Skin of body (tissue), 1 donor: ENCODE measurements at regions not wholly inside any gene's neighbourhood (a gene's known extent, or its start where the extent isn't known, plus 50 kb on each side); places are given as distances from the start of the nearest gene placed in this dataset.
"Not testable (repeated sequence)": the region's sequence is repeated elsewhere in the genome, so short reads cannot be mapped to it uniquely, and the experiment has no call there.

Source experiments
- DNase-seq: peaks from one replicate; lab custom pipeline; 2025; lab: John Stamatoyannopoulos, UW

GRCh38 chr1:213585402-213585801 is 402.4 kb upstream of the PROX1 start:
- DNase-seq: no peak

- no peak for DNase-seq
These were observed 401.7 kb upstream of the PROX1 start for GRCh38 chr1:213585959-213586586.

DNA sequence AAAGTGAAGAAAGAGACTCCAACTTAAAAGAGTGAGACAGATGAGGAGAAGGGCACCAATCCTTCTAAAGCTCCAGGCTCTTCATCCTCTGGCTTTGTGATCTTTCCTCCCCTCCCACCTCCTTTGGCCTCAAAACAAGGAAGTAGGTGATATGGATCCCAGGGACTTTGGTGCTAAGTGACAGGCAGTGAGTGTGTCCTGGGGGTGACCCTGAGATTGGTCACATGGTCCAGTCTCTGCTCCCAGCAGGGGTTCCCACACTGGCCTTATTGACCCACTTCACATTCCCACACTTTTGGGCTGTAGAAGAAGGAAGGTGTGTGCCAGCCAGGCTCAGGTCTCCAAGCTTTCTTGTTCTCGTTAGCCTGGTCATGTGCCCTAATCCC is 401.2 kb upstream of the PROX1 start:
- DNase-seq: no peak

DNA sequence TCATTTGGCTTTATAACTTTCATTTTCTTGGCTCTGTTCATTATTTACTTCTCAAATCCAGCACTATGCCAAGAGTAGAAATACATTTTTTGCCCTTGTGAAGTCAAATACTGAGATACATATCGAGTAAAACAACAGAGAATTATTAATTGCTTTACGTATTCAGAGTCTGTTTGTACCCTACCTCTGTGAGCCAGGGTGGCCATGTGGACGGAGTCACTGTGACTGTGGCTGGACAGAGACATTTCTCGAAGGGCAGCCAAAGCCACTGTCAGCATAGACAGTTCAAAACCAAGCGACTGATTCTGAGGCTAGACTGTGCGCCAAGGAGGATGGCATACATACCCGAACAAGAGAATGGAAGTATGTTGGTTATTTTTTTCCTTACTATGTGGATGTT is 391.0 kb upstream of the PROX1 start:
- no peak for DNase-seq

DNA sequence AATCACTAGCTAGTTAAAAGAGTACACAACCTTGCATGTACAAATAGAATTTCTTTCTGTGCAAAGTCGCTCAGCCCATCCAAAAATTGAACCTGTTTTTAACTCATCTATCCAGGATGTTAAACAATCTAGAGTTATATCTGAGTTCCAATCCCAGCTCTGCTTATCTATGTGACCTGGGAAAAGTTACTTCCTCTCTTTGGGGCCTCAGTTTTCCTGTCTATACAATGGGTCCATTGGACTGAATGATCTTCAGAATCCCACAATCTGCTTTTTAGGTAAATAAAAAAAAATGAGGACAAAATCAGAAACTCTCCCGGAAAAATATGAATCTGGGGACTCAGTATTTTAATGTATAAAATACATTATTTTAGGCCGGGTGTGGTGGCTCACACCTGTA is 389.5 kb upstream of the PROX1 start:
- no peak for DNase-seq

GRCh38 chr1:213600879-213601278 is 386.9 kb upstream of the PROX1 start:
- no peak for DNase-seq

DNA sequence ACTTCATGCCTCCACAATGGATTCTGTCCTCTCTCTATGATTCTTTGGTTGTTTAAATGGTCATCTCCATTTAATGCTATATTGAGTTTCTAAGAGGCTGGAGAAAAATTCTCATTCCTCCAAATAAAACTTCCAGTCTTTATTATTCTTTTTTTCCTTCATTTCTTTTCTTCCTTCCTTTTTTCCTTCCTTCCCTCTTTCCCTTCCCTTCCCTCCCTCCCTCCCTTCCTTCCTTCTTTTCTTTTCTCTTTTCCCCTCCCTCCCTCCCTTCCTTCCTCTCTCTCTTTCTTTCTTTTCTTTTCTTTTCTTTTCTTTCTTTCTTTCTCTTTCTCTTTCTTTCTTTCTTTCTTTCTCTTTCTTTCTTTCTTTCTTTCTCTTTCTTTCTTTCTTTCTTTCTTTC is 386.1 kb upstream of the PROX1 start:
- not testable (repeated sequence) for DNase-seq

GRCh38 chr1:213602796-213603486 is 384.8 kb upstream of the PROX1 start:
- no peak for DNase-seq

DNA sequence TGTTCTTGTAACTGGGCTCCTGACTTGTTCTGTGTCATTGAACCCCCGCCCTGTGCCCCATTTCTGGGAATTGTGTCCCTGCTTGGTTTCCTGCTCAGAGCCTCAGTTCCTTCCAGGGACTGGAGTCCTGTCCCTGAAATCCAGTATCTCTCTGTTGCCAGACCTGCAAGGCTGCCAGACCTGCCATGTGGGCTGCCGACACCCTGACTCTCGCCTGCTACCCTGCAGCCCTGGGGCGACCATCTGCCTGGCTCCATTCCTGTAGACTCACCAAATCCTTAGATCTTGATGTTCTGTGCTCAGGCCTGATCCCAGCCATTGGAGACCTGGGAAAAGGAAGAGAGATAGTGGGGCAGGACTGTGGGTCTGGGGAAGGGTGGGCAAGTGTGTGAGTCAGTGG is 383.3 kb upstream of the PROX1 start:
- no peak for DNase-seq

GRCh38 chr1:213605732-213606131 is 382.0 kb upstream of the PROX1 start:
- DNase-seq: no peak

DNA sequence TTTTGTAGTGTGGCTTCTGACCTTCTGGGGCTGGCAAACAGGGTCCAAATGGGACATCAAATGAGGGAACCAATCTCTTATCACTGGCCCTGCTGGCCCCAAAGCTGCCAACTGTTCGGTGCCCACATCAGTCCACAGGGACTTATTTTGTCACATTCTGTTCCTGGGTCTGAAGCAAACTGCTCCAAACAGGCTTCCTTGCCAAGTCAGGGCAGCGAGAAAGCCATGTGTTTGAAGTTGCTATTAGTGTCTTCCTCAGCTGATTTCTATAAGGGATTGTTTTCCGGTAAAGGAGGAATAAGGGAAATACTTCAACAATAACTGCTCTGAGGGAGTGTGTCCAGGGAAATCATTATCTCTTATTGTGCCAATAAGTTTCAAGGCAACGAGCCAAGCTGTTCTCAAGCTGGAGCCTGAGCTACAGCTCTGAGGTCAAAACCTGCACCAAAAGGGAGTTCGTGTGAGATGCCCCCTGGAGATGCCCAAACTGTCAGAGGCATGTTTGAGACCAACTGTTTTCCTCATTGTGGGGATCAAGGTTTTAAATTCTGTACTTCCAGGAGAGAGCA is 381.4 kb upstream of the PROX1 start:
- no peak for DNase-seq

DNA sequence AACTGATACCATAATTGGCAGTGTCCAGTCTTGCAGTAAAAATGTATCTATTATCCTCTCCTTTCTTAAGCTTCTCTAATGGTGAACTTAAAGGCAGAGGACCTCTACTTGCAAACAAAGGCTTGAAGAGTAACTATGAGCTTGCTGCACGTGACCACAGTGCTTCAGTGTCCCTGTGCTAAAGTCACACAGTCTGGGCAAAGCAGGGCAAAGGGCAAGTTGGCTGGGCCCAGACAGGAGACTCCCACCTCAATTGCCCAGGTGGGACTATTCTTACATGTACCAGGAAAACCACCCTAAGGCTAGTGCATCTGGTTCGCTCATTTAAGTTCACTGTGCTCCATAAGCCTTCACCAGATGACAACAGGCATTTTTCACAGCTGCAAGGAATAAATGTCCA is 374.2 kb upstream of the PROX1 start:
- no peak for DNase-seq

GRCh38 chr1:213615226-213615916 is 372.4 kb upstream of the PROX1 start:
- DNase-seq: no peak

DNA sequence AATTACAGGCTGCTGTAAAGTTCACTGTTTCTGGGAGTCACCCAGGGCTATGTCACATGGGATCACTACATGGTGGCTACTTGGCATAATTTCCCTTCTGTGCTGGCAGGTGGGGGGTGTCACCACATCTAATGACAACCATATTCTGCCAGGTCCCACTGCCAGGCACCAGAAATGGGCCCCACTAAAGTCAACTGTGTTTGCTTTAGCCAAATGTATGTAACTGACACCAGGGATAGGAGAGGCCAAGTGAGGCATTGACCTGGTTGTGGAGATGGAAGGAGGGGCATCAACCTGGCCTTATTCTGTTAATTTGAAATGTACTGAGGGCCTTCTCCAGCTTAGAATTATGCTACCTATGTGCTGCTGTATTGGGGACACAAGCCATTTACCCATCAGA is 370.6 kb upstream of the PROX1 start:
- no peak for DNase-seq

DNA sequence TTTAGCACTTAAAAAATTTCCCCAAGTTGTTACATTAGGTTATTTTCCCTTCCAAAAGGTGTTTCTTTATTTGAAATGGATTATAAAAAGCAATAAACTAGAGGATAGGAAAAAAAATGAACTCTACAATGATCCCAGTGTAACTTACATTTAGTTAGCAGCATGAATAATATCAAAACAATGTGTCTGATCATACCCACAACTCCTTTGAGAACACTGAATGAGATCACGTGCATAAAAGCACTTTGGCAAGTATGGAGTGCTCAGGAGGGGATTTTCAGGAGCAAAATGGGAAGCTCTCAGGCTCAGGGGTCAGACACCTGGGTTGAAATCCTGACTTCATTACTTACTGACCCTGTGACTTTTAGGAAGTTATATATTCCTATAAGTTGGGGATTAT is 369.7 kb upstream of the PROX1 start:
- DNase-seq: no peak

DNA sequence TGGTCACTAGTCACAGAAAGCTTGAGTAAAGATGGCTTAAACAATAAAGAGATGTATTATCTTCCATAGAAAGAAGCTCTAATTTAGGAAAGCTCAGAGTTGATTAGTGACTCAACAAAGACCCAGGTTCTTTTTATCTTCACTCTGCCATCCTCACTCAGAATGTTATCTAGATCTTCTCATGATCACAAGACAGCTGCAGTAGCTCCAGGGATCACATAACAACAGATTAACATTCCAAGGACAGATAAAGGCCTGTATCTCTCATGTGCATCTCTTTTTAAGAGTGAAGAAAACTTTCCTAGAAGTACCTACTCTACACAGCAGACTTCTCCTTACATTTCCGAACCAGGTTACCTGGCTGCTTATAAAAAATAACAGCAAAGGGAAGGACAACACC is 368.7 kb upstream of the PROX1 start:
- DNase-seq: no peak

DNA sequence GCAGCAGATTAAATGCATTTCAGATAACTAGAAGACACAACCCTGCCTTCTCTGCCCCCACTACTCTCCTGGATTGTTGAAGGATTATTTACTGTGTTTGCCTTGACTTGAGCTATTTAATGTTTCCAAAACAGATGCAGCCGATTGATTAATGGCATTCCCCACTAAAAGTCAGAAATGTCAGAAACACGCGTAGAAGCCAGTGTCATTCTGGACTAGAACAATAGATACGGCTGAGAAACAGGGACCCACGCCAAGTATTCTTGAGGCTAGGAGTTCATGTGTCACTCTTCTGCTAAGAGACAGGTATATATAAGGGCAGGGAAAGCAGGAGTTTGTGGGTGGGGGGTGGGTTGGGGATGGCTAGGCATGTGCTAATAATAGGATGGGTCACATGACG is 366.7 kb upstream of the PROX1 start:
- DNase-seq: no peak

- no peak for DNase-seq
These were observed 365.3 kb upstream of the PROX1 start for GRCh38 chr1:213622365-213623063.

DNA sequence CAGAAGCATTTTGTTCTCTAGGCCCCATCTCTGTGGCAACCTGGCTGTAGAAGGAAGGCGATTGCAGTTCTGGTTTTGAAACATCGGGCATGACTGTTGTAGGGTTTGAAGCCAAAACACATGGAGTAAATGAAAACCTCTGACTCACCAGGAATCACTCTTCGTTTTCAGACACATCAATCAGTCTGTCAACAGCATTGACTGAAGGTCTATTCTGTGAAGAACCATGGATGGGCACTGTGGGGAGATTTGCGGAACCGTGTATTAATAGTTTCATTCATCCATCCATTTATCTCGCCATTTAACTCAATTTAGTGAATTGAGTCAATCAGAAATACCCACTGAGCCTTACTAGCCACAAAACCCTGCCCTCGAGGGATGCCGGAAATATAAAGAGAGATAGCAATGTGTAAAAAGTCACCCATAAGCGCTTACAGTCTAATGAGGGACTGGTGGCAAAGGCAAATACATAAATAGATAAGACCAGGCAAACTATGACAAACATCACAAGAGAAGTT is 364.6 kb upstream of the PROX1 start:
- no peak for DNase-seq

DNA sequence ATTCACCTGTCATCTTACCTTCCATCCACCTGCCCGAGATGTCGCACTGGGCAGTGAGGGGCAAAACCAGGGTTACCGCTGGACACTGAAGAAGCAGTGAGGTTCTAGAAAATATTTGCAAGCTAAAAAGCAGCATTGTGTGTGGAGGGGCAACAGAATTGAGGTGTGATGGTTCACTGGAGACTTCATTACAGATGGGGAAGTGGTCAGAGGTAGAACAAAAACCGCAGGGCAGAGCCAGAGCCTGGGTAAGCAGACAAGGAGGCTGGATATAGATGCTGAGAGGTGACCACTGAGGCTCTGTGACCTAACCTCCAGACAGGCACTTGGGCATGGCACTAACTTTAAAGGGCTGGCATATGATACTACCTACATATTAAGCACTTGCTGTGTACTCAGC is 363.9 kb upstream of the PROX1 start:
- no peak for DNase-seq

DNA sequence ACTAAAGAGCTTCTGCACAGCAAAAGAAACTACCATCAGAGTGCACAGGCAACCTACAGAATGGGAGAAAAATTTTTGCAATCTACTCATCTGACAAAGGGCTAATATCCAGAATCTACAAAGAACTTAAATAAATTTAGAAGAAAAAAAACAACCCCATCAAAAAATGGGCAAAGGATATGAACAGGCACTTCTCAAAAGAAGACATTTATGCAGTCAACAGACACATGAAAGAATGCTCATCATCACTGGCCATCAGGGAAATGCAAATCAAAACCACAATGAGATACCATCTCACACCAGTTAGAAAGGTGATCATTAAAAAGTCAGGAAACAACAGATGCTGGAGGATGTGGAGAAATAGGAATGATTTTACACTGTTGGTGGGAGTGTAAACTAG is 351.0 kb upstream of the PROX1 start:
- not testable (repeated sequence) for DNase-seq

GRCh38 chr1:213641312-213641711 is 346.5 kb upstream of the PROX1 start:
- no peak for DNase-seq
